ENCODE measurements at regions not wholly inside any gene's neighbourhood (a gene's known extent, or its start where the extent isn't known, plus 50 kb on each side); places are given as distances from the start of the nearest gene placed in this dataset.

- Histone ChIP-seq H3K27ac (ENCODE audit: low read length) (no peak overlapping the region), H3K36me3 (ENCODE audit: control insufficient read depth in 1 of 2, insufficient read depth in 2 of 2, low read length in 2 of 2) (no peaks in the 10 kb centered on the region), H3K4me1 (ENCODE audit: control insufficient read depth in 1 of 2, insufficient read depth in 2 of 2, low read length in 2 of 2) (no peaks in the 10 kb centered on the region), H3K4me3 (ENCODE audit: low read depth in 1 of 2, low read length in 2 of 2) (no peak overlapping the region), H3K9me3 (ENCODE audit: control insufficient read depth in 1 of 2, low read length in 2 of 2) (no peaks in the 10 kb centered on the region), H3K27me3 (ENCODE audit: low read depth, low read length) (no peaks in the 10 kb centered on the region)
Measured at GRCh38 chr2:83873110-83873509, 586.0 kb downstream of the SUCLG1 start.

DNA sequence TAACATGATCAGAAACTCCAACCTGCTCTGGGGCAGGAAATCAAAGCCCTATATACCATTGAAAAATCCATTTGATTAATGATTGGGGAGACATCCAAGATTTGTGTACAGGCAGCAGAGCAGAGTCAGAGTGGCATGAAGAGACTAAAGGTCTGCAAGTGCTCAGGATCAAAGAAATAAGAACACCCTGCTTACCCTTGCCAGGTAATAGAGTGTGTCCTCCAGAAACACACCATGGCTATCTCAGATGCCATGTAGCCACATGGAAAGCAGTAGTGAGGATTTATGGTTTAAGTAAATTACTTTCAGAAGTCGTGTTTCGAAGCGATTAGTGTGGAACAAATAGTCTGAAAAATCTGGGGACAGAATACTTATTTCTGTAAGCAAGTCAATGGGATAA, 592.9 kb downstream of the SUCLG1 start:
- no peak overlapping the region for H3K27ac ChIP-seq (ENCODE audit: low read length)
- no peaks in the 10 kb centered on the region for H3K9me3 ChIP-seq (ENCODE audit: control insufficient read depth in 1 of 2, low read length in 2 of 2)
- no peaks in the 10 kb centered on the region for H3K27me3 ChIP-seq (ENCODE audit: low read depth, low read length)
- H3K4me1 ChIP-seq (ENCODE audit: control insufficient read depth in 1 of 2, insufficient read depth in 2 of 2, low read length in 2 of 2), result no peaks in the 10 kb centered on the region
- no peak overlapping the region for H3K4me3 ChIP-seq (ENCODE audit: low read depth in 1 of 2, low read length in 2 of 2)
- no peaks in the 10 kb centered on the region for H3K36me3 ChIP-seq (ENCODE audit: control insufficient read depth in 1 of 2, insufficient read depth in 2 of 2, low read length in 2 of 2)

- Histone ChIP-seq H3K4me1 (ENCODE audit: control insufficient read depth in 1 of 2, insufficient read depth in 2 of 2, low read length in 2 of 2) (no peaks in the 10 kb centered on the region), H3K9me3 (ENCODE audit: control insufficient read depth in 1 of 2, low read length in 2 of 2) (no peaks in the 10 kb centered on the region), H3K36me3 (ENCODE audit: control insufficient read depth in 1 of 2, insufficient read depth in 2 of 2, low read length in 2 of 2) (no peaks in the 10 kb centered on the region), H3K4me3 (ENCODE audit: low read depth in 1 of 2, low read length in 2 of 2) (no peak overlapping the region), H3K27ac (ENCODE audit: low read length) (no peak overlapping the region), H3K27me3 (ENCODE audit: low read depth, low read length) (no peaks in the 10 kb centered on the region)
Measured at GRCh38 chr2:83862600-83862999, 596.5 kb downstream of the SUCLG1 start.

DNA sequence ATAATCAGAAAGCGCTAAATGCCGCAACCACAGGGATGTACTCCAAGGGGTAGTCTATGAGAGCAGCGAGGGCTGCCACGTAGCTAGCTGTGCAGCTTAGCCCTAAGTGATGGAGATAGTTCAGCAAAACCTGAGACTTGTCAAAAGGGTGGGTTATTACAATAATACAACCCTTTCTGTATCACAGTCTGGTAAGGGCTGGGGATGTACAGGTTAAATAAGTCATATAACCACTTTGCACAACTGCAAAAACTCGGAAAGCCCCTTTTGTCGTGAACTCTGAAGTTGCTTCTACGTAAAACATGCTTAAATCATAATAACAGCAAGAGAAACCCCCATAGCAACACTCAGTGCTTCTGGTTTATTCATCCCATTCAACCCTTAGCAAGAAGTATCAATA, 598.8 kb downstream of the SUCLG1 start:
- Histone ChIP-seq H3K4me1 (ENCODE audit: control insufficient read depth in 1 of 2, insufficient read depth in 2 of 2, low read length in 2 of 2) (no peaks in the 10 kb centered on the region), H3K9me3 (ENCODE audit: control insufficient read depth in 1 of 2, low read length in 2 of 2) (no peaks in the 10 kb centered on the region), H3K27me3 (ENCODE audit: low read depth, low read length) (no peaks in the 10 kb centered on the region), H3K4me3 (ENCODE audit: low read depth in 1 of 2, low read length in 2 of 2) (no peak overlapping the region), H3K36me3 (ENCODE audit: control insufficient read depth in 1 of 2, insufficient read depth in 2 of 2, low read length in 2 of 2) (no peaks in the 10 kb centered on the region), H3K27ac (ENCODE audit: low read length) (no peak overlapping the region)

DNA sequence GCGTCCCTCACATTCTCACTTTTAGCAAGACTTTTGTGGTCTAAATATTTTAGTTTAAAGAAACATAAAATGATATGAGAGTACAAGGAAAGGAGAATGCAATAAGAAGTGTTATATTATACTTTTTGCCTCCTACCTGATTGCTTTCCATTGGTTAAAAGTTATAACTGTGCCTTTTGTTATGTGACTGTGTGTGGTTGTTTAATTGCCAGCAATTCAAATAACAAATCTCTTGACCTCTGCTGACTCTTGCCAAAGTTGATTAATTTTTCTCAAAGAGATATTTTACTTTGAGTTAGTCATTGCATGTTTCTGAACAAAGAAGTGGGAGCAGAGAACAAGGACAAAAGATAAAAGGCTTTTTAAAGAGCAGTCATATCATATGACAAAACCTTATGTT, 599.5 kb downstream of the SUCLG1 start:
- Histone ChIP-seq H3K4me1 (ENCODE audit: control insufficient read depth in 1 of 2, insufficient read depth in 2 of 2, low read length in 2 of 2) (no peaks in the 10 kb centered on the region), H3K4me3 (ENCODE audit: low read depth in 1 of 2, low read length in 2 of 2) (no peak overlapping the region), H3K9me3 (ENCODE audit: control insufficient read depth in 1 of 2, low read length in 2 of 2) (no peaks in the 10 kb centered on the region), H3K27ac (ENCODE audit: low read length) (no peak overlapping the region), H3K27me3 (ENCODE audit: low read depth, low read length) (no peaks in the 10 kb centered on the region), H3K36me3 (ENCODE audit: control insufficient read depth in 1 of 2, insufficient read depth in 2 of 2, low read length in 2 of 2) (no peaks in the 10 kb centered on the region)

DNA sequence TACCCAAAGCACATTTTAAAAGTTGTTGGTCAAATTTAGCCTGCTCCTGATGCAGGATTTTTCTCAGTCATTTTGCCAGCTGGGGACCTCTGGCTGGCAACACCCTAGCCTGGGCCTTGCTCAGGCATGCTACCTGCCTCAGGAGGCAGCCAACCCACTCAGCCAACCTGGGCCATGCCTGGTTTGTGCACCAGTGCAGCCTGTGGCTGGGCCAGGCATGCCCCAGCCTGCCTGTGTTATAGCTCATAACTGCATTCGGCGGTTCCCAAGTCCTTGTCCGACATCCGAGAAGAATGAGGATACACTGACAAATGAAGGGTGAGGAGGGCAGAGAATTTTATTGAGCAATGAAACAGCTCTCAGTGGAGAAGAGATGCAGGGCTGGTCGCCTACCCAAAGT, 608.0 kb downstream of the SUCLG1 start:
- H3K27ac ChIP-seq (ENCODE audit: low read length), result no peak overlapping the region
- H3K9me3 ChIP-seq (ENCODE audit: control insufficient read depth in 1 of 2, low read length in 2 of 2), result peaks cover 0 to 4% of the 10 kb centered on the region in 2 donors
- H3K36me3 ChIP-seq (ENCODE audit: control insufficient read depth in 1 of 2, insufficient read depth in 2 of 2, low read length in 2 of 2), result no peaks in the 10 kb centered on the region
- H3K4me1 ChIP-seq (ENCODE audit: control insufficient read depth in 1 of 2, insufficient read depth in 2 of 2, low read length in 2 of 2), result no peaks in the 10 kb centered on the region
- H3K4me3 ChIP-seq (ENCODE audit: low read depth in 1 of 2, low read length in 2 of 2), result no peak overlapping the region
- no peaks in the 10 kb centered on the region for H3K27me3 ChIP-seq (ENCODE audit: low read depth, low read length)

GRCh38 chr2:83850071-83850725, 608.9 kb downstream of the SUCLG1 start:
- Histone ChIP-seq H3K27ac (ENCODE audit: low read length) (no peak overlapping the region), H3K4me1 (ENCODE audit: control insufficient read depth in 1 of 2, insufficient read depth in 2 of 2, low read length in 2 of 2) (no peaks in the 10 kb centered on the region), H3K27me3 (ENCODE audit: low read depth, low read length) (no peaks in the 10 kb centered on the region), H3K4me3 (ENCODE audit: low read depth in 1 of 2, low read length in 2 of 2) (no peak overlapping the region), H3K9me3 (ENCODE audit: control insufficient read depth in 1 of 2, low read length in 2 of 2) (peaks cover 0 to 4% of the 10 kb centered on the region in 2 donors), H3K36me3 (ENCODE audit: control insufficient read depth in 1 of 2, insufficient read depth in 2 of 2, low read length in 2 of 2) (no peaks in the 10 kb centered on the region)

- H3K36me3 ChIP-seq (ENCODE audit: control insufficient read depth in 1 of 2, insufficient read depth in 2 of 2, low read length in 2 of 2), result no peaks in the 10 kb centered on the region
- H3K4me3 ChIP-seq (ENCODE audit: low read depth in 1 of 2, low read length in 2 of 2), result no peak overlapping the region
- H3K4me1 ChIP-seq (ENCODE audit: control insufficient read depth in 1 of 2, insufficient read depth in 2 of 2, low read length in 2 of 2), result no peaks in the 10 kb centered on the region
Measured at GRCh38 chr2:83844490-83844889, 614.6 kb downstream of the SUCLG1 start.

DNA sequence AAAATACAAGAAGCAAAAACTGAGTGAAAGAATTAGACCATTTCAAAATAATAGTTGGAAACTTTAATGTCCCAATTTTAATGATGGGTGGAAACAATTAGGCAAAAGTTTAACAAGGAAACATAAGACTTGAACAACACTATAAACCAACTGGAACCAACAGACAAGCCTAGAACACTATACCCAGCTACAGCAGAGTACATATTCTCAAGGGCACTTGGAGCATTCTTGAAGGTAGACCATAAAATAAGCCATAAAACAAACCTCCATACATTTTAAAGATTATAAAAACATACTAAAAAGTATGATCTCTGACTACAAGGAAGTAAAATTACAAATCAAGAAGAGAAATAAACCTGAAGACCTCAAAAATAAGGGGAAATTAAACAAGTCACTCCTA, 616.7 kb downstream of the SUCLG1 start:
- no peaks in the 10 kb centered on the region for H3K36me3 ChIP-seq (ENCODE audit: control insufficient read depth in 1 of 2, insufficient read depth in 2 of 2, low read length in 2 of 2)
- H3K27me3 ChIP-seq (ENCODE audit: low read depth, low read length), result no peaks in the 10 kb centered on the region
- H3K4me3 ChIP-seq (ENCODE audit: low read depth in 1 of 2, low read length in 2 of 2), result no peak overlapping the region
- H3K9me3 ChIP-seq (ENCODE audit: control insufficient read depth in 1 of 2, low read length in 2 of 2), result no peaks in the 10 kb centered on the region
- H3K27ac ChIP-seq (ENCODE audit: low read length), result no peak overlapping the region
- no peaks in the 10 kb centered on the region for H3K4me1 ChIP-seq (ENCODE audit: control insufficient read depth in 1 of 2, insufficient read depth in 2 of 2, low read length in 2 of 2)

More at GRCh38 chr2:83844490-83844889, 614.6 kb downstream of the SUCLG1 start:
- H3K27me3 ChIP-seq (ENCODE audit: low read depth, low read length), result no peaks in the 10 kb centered on the region
- H3K27ac ChIP-seq (ENCODE audit: low read length), result no peak overlapping the region
- no peaks in the 10 kb centered on the region for H3K9me3 ChIP-seq (ENCODE audit: control insufficient read depth in 1 of 2, low read length in 2 of 2)

DNA sequence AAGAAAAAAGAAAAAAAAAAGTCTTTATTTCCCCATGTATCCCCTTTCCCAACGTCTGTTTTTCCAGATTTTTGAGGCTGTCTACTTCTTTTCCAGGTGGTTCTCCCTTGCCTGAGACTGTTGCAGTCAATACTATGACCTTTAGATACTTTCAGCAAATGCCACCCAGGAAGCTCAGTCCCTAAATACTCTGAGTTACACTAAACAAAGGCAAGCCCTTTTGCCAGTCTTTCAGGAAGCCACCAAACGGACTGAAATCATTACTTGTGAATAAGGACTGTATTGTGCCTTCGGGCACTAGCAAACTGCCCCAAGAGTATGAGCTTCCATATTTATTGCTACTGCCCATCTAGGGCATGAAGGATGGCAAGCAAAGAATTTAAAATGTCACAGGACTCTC, 621.3 kb downstream of the SUCLG1 start:
- Histone ChIP-seq H3K4me1 (ENCODE audit: control insufficient read depth in 1 of 2, insufficient read depth in 2 of 2, low read length in 2 of 2) (no peaks in the 10 kb centered on the region), H3K36me3 (ENCODE audit: control insufficient read depth in 1 of 2, insufficient read depth in 2 of 2, low read length in 2 of 2) (no peaks in the 10 kb centered on the region), H3K27ac (ENCODE audit: low read length) (no peak overlapping the region), H3K27me3 (ENCODE audit: low read depth, low read length) (no peaks in the 10 kb centered on the region), H3K4me3 (ENCODE audit: low read depth in 1 of 2, low read length in 2 of 2) (no peak overlapping the region), H3K9me3 (ENCODE audit: control insufficient read depth in 1 of 2, low read length in 2 of 2) (no peaks in the 10 kb centered on the region)

DNA sequence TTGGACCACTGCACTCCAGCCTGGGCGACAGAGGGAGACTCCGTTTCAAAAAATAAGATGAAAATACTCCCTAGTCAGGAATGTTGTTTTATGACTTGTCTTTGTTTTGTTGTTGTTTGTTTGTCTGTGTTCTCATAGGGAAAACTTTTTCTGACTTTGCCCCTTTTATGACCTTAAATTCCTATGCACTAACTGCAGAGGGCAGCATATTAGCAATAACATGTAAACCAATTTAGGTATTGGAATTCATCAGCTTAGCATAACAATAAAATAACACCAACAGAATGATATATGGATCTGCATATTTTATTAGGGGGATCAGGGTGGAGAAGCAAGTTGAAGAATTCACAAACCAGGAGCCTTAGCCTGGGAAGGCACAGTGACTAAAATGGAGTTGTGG, 631.5 kb downstream of the SUCLG1 start:
- no peaks in the 10 kb centered on the region for H3K27me3 ChIP-seq (ENCODE audit: low read depth, low read length)
- H3K36me3 ChIP-seq (ENCODE audit: control insufficient read depth in 1 of 2, insufficient read depth in 2 of 2, low read length in 2 of 2), result no peaks in the 10 kb centered on the region
- H3K4me3 ChIP-seq (ENCODE audit: low read depth in 1 of 2, low read length in 2 of 2), result no peak overlapping the region
- H3K9me3 ChIP-seq (ENCODE audit: control insufficient read depth in 1 of 2, low read length in 2 of 2), result peaks cover 0 to 2% of the 10 kb centered on the region in 2 donors
- no peak overlapping the region for H3K27ac ChIP-seq (ENCODE audit: low read length)
- H3K4me1 ChIP-seq (ENCODE audit: control insufficient read depth in 1 of 2, insufficient read depth in 2 of 2, low read length in 2 of 2), result no peaks in the 10 kb centered on the region

DNA sequence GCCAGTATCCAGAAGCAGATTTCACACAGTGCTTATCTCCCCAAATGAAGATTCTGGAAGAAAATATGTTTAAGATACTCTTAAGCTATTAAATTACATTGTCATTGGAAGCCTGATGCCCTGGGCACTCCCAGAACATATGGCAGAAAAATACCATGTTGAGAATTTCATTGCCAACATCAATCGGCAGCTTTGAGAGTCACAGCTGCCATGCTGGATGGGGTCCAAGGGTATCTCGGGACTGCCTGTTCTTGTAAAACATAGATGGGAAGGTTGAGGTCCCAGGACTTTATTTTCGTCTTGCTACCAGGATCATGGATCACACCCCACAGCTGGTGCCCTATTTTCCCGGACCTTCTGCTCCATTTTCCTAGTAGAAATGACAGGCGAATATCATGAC, 632.5 kb downstream of the SUCLG1 start:
- no peak overlapping the region for H3K27ac ChIP-seq (ENCODE audit: low read length)
- no peak overlapping the region for H3K4me3 ChIP-seq (ENCODE audit: low read depth in 1 of 2, low read length in 2 of 2)
- H3K36me3 ChIP-seq (ENCODE audit: control insufficient read depth in 1 of 2, insufficient read depth in 2 of 2, low read length in 2 of 2), result no peaks in the 10 kb centered on the region
- no peaks in the 10 kb centered on the region for H3K4me1 ChIP-seq (ENCODE audit: control insufficient read depth in 1 of 2, insufficient read depth in 2 of 2, low read length in 2 of 2)
- peaks cover 0 to 2% of the 10 kb centered on the region in 2 donors for H3K9me3 ChIP-seq (ENCODE audit: control insufficient read depth in 1 of 2, low read length in 2 of 2)
- no peaks in the 10 kb centered on the region for H3K27me3 ChIP-seq (ENCODE audit: low read depth, low read length)

Data from muscle layer of duodenum (tissue), 2 donors.